ENCODE measurements at regions not wholly inside any gene's neighbourhood (a gene's known extent, or its start where the extent isn't known, plus 50 kb on each side); places are given as distances from the start of the nearest gene placed in this dataset.

DNA sequence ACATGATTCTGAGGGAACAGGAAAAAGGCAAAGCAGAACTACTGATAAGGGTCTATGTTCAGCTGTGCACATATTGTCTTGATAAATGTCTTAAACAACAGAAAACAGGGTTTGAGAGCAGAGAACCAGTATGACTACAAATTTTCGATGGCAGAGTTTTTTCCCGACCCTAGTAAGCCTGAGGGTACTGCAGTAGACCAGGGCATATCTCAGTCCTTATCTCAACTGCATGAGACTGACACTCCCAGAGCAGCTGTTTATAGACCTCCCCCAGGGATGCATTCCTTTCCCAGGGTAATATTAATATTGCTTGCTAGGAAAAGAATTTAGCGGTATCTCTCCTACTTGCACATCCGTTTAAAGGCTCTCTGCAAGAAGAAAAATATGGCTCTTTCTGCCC, 1176.8 kb upstream of the ADGRB3 start:
- Histone ChIP-seq H3K9me2 (replicated peaks; ENCODE audit: insufficient read depth, low read length) (no peaks in the 10 kb centered on the region), H3K4me2 (ENCODE audit: low read depth, low read length) (no peak overlapping the region), H3K4me1 (ENCODE audit: low read length) (no peaks in the 10 kb centered on the region), H3K79me2 (ENCODE audit: low read length) (no peaks in the 10 kb centered on the region), H2AFZ (ENCODE audit: low read length) (no peak overlapping the region), H3K9ac (ENCODE audit: low read length) (no peak overlapping the region), H3K27me3 (replicated peaks; ENCODE audit: insufficient read depth, low read length) (no peaks in the 10 kb centered on the region), H3K36me3 (replicated peaks; ENCODE audit: insufficient read depth, low read length) (no peaks in the 10 kb centered on the region), H3F3A (ENCODE audit: insufficient read depth, low read length) (no peaks in the 10 kb centered on the region), H3K4me3 (ENCODE audit: low read length) (no peak overlapping the region), H3K27ac (ENCODE audit: low read length) (no peak overlapping the region), H4K20me1 (ENCODE audit: insufficient read depth, low read length) (no peaks in the 10 kb centered on the region), H3K9me3 (replicated peaks; ENCODE audit: insufficient read depth, low read length) (no peaks in the 10 kb centered on the region)
- TF ChIP-seq, protein P1, sequence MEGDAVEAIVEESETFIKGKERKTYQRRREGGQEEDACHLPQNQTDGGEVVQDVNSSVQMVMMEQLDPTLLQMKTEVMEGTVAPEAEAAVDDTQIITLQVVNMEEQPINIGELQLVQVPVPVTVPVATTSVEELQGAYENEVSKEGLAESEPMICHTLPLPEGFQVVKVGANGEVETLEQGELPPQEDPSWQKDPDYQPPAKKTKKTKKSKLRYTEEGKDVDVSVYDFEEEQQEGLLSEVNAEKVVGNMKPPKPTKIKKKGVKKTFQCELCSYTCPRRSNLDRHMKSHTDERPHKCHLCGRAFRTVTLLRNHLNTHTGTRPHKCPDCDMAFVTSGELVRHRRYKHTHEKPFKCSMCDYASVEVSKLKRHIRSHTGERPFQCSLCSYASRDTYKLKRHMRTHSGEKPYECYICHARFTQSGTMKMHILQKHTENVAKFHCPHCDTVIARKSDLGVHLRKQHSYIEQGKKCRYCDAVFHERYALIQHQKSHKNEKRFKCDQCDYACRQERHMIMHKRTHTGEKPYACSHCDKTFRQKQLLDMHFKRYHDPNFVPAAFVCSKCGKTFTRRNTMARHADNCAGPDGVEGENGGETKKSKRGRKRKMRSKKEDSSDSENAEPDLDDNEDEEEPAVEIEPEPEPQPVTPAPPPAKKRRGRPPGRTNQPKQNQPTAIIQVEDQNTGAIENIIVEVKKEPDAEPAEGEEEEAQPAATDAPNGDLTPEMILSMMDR (IDR thresholded peaks at IDR 0.05; ENCODE audit: low read length) = no peak
- TF ChIP-seq EZH2 (optimal IDR thresholded peaks at IDR 0.05; ENCODE audit: low read depth, low read length) (no peak), EZH2phosphoT487 (IDR thresholded peaks at IDR 0.05; ENCODE audit: low read length) (no peak)
- DNase-seq = no peak

DNA sequence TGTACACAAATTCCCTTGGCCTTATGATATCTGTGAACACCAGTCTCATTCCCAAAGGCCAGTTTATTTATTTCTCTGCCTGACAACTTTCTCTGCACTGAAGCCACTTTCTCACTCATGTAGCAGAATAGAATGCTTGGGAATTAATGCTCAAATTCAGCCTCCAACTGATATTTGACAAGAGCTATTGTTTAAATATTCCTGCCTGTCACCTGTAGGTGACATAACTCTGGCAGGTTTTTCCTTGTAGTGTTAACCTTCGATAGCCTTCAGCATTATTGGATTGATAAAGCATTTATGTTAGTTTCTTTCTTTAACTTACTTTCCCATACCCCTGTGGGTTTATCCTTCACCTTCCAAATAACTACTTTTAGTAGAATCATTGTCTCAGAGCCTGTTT, 1183.2 kb upstream of the ADGRB3 start:
- H3K79me2 ChIP-seq (ENCODE audit: low read length) = no peaks in the 10 kb centered on the region
- no peak overlapping the region for H3K9ac ChIP-seq (ENCODE audit: low read length)
- H3K9me3 ChIP-seq (replicated peaks; ENCODE audit: insufficient read depth, low read length) = no peaks in the 10 kb centered on the region
- H3K36me3 ChIP-seq (replicated peaks; ENCODE audit: insufficient read depth, low read length) = no peaks in the 10 kb centered on the region
- H3K27ac ChIP-seq (ENCODE audit: low read length) = no peak overlapping the region
- no peak overlapping the region for H3K4me3 ChIP-seq (ENCODE audit: low read length)
- no peaks in the 10 kb centered on the region for H3F3A ChIP-seq (ENCODE audit: insufficient read depth, low read length)
- H3K9me2 ChIP-seq (replicated peaks; ENCODE audit: insufficient read depth, low read length) = no peaks in the 10 kb centered on the region
- TF ChIP-seq EZH2 (optimal IDR thresholded peaks at IDR 0.05; ENCODE audit: low read depth, low read length) (no peak), EZH2phosphoT487 (IDR thresholded peaks at IDR 0.05; ENCODE audit: low read length) (no peak)
- TF ChIP-seq, protein P1 (IDR thresholded peaks at IDR 0.05; ENCODE audit: low read length) = no peak
- H3K4me2 ChIP-seq (ENCODE audit: low read depth, low read length) = no peak overlapping the region
- H3K4me1 ChIP-seq (ENCODE audit: low read length) = no peaks in the 10 kb centered on the region
- no peak overlapping the region for H2AFZ ChIP-seq (ENCODE audit: low read length)
- H4K20me1 ChIP-seq (ENCODE audit: insufficient read depth, low read length) = no peaks in the 10 kb centered on the region
- no peak for DNase-seq
- H3K27me3 ChIP-seq (replicated peaks; ENCODE audit: insufficient read depth, low read length) = no peaks in the 10 kb centered on the region

DNA sequence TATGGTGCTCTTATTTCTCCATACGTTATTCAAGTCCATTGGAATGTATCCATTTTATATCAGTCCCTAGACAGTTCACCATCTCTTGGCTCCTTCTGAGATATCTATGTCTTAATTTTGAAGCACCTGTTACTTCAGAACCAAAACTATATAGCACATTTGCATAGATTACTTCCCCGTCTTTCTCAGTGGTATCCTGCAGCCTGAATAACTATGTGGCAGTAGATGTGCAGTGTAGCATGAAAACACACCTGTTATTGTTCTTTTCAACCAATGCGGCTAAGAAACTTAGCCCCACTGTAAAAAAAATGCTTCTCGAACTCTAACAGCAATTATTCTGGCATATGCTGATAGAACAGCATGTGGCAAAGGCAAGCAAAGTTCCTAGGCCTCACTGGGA, 1184.4 kb upstream of the ADGRB3 start:
- no peaks in the 10 kb centered on the region for H3K36me3 ChIP-seq (replicated peaks; ENCODE audit: insufficient read depth, low read length)
- H3K27ac ChIP-seq (ENCODE audit: low read length) = no peak overlapping the region
- H3K4me3 ChIP-seq (ENCODE audit: low read length) = no peak overlapping the region
- TF ChIP-seq EZH2 (optimal IDR thresholded peaks at IDR 0.05; ENCODE audit: low read depth, low read length) (no peak), EZH2phosphoT487 (IDR thresholded peaks at IDR 0.05; ENCODE audit: low read length) (no peak)
- TF ChIP-seq, protein P1 (IDR thresholded peaks at IDR 0.05; ENCODE audit: low read length) = no peak
- H3F3A ChIP-seq (ENCODE audit: insufficient read depth, low read length) = no peaks in the 10 kb centered on the region
- H3K4me1 ChIP-seq (ENCODE audit: low read length) = no peaks in the 10 kb centered on the region
- no peaks in the 10 kb centered on the region for H3K9me3 ChIP-seq (replicated peaks; ENCODE audit: insufficient read depth, low read length)
- H3K4me2 ChIP-seq (ENCODE audit: low read depth, low read length) = no peak overlapping the region
- H3K27me3 ChIP-seq (replicated peaks; ENCODE audit: insufficient read depth, low read length) = no peaks in the 10 kb centered on the region
- H2AFZ ChIP-seq (ENCODE audit: low read length) = no peak overlapping the region
- H3K79me2 ChIP-seq (ENCODE audit: low read length) = no peaks in the 10 kb centered on the region
- no peaks in the 10 kb centered on the region for H4K20me1 ChIP-seq (ENCODE audit: insufficient read depth, low read length)
- no peak overlapping the region for H3K9ac ChIP-seq (ENCODE audit: low read length)
- no peaks in the 10 kb centered on the region for H3K9me2 ChIP-seq (replicated peaks; ENCODE audit: insufficient read depth, low read length)
- DNase-seq = no peak
